ENCODE measurements at regions not wholly inside any gene's neighbourhood (a gene's known extent, or its start where the extent isn't known, plus 50 kb on each side); places are given as distances from the start of the nearest gene placed in this dataset.

DNA sequence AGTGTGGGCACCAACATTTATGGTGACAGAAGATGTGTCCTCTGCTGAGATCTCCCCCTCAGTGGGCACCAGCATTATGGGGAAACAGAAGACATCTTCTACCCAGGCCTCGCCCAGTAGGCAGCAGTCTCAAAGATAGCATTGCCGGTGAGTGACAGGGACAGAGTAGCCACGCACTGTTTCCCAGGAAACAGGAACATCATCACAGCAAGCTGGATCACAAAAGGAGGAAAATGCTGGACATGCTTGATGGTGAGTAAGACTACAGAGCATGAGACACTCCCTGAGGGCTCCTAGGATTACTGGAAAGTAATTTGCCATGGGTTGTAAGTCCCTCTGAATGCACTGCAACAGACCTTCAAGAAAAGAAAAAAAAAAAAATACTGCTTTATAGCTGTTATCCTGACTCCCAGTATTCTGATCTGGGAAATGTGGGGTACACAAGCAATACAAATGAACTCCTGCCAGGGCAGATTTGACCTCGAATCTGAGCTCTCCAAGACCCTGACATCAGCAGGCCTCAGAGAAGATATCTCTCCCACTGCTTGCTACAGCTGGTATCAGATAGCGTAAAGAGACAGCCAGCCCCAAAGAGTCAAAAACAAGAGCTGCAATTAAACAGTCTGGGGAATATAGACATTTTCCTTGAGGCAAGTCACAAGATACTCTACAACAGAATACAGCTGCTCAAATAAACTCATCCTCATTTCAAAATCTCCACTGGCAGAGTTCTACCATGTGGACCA lies 180.4 kb downstream of the RBM26 start:
- intact Hi-C loops (cut with DNase I): no loop called here
- 46 to 59% methylated on average over 5 of the region's 5 CpGs for WGBS, 2 donors
- Histone ChIP-seq H3K36me3 (no peaks in the 10 kb centered on the region), H3K9me3 (no peaks in the 10 kb centered on the region), H3K4me1 (no peaks in the 10 kb centered on the region), H3K4me3 (no peak overlapping the region), H3K27ac (no peak overlapping the region), H3K27me3 (peaks cover 0 to 13% (median 0%) of the 10 kb centered on the region in 7 donors)
- DNase-seq (no peak), ATAC-seq (no peak)
- TF ChIP-seq, protein P1, sequence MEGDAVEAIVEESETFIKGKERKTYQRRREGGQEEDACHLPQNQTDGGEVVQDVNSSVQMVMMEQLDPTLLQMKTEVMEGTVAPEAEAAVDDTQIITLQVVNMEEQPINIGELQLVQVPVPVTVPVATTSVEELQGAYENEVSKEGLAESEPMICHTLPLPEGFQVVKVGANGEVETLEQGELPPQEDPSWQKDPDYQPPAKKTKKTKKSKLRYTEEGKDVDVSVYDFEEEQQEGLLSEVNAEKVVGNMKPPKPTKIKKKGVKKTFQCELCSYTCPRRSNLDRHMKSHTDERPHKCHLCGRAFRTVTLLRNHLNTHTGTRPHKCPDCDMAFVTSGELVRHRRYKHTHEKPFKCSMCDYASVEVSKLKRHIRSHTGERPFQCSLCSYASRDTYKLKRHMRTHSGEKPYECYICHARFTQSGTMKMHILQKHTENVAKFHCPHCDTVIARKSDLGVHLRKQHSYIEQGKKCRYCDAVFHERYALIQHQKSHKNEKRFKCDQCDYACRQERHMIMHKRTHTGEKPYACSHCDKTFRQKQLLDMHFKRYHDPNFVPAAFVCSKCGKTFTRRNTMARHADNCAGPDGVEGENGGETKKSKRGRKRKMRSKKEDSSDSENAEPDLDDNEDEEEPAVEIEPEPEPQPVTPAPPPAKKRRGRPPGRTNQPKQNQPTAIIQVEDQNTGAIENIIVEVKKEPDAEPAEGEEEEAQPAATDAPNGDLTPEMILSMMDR (IDR thresholded peaks at IDR 0.05): no peak

DNA sequence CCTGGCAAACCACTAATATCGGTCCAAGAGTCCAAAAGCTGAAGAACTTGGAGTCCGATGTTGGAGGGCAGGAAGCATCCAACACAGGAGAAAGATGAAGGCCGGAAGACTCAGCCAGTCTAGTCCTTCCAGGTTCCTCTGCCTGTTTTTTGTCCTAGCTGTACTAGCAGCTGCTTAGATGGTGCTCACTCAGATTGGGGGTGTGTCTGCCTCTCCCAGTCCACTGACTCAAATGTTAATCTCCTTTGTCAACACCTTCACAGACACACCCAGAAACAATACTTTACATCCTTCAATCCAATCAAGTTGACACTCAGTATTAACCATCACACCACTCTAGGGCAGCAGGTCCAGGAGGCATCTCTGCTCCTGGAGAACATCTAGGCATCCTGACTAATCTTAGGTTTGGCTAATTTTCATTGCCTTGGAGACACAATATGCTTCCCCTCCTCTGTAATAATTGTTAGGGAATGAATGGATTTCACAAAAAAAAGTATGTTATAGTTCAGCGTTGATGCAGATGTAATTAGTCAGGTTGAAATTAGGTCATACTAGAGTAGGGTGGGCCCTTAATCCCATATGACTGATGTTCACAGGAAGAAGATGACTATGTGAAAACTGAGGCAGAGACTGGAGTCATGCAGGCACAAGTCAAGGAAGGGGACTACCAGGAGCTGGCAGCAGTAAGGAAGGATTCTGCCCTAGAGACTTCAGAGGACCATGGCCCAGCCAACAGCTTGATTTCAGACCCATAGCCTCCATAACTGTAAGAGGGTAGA lies 183.4 kb downstream of the RBM26 start:
- no peak for DNase-seq
- 86 to 95% methylated on average over 4 of the region's 4 CpGs for WGBS, 2 donors
- H3K36me3 ChIP-seq: no peaks in the 10 kb centered on the region
- no peak overlapping the region for H3K4me3 ChIP-seq
- H3K27me3 ChIP-seq: peaks cover 0 to 13% (median 0%) of the 10 kb centered on the region in 7 donors
- intact Hi-C loops (cut with DNase I): no loop called here
- H3K9me3 ChIP-seq: no peaks in the 10 kb centered on the region
- no peak overlapping the region for H3K27ac ChIP-seq
- TF ChIP-seq, protein P1 (IDR thresholded peaks at IDR 0.05): no peak
- no peaks in the 10 kb centered on the region for H3K4me1 ChIP-seq
- no peak for ATAC-seq

DNA sequence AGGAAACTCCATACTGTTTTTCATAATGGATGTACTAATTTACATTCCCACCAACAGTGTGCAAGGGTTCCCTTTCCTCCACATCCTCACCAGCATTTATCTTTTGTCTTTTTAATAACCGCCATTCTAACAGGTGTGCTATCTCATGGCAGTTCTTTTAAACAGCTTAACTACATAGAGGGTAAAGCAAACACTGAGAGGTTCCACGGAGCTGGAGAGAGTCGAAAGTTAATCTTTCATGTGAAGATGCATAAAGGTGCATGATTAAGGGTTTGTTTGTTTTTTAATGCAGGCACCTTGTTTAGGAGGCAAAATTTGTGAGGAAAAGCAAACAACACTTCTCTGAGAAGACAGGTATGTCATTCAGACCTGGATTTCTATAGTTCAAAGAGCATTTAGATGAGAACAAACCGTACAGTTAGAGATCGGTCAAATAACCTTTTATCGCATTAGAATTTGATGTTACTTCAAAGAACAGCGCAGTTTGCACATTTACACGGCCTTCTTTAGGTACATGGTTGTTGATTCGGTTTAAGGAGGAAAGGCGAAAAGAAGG lies 193.9 kb downstream of the RBM26 start:
- TF ChIP-seq, protein P1 (IDR thresholded peaks at IDR 0.05): no peak
- no peak for ATAC-seq
- no peak for DNase-seq
- Histone ChIP-seq H3K4me1 (no peaks in the 10 kb centered on the region), H3K36me3 (no peaks in the 10 kb centered on the region), H3K4me3 (no peak overlapping the region), H3K27me3 (peaks cover 0 to 3% (median 0%) of the 10 kb centered on the region in 7 donors), H3K9me3 (no peaks in the 10 kb centered on the region), H3K27ac (no peak overlapping the region)
- WGBS, 2 donors: 84 to 85% methylated on average over 10 of the region's 10 CpGs
- intact Hi-C loops (cut with DNase I): no loop called here

DNA sequence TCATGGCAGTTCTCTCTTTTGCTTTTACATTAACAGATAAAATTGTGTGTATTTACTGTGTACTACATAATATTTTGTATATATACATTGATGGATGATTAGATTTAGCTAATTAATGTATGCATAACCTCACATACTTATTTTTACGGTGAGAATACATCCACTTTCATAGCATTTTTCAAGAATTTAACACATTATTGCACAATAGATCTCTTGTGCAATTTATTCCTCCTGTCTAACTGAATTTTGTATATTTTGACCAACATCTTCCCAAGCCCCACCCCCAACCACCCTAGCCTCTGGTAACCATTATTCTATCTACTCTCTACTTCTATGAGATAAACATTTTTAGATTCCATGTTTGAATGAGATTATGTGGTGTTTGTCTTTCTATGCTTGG lies 194.7 kb downstream of the RBM26 start:
- Histone ChIP-seq H3K4me3 (no peak overlapping the region), H3K27ac (no peak overlapping the region), H3K27me3 (peaks cover 0 to 3% (median 0%) of the 10 kb centered on the region in 7 donors), H3K4me1 (no peaks in the 10 kb centered on the region), H3K36me3 (no peaks in the 10 kb centered on the region), H3K9me3 (no peaks in the 10 kb centered on the region)
- 82 to 84% methylated on average over 1 of the region's 1 CpG for WGBS, 2 donors
- no peak for ATAC-seq
- DNase-seq: no peak
- intact Hi-C loops (cut with DNase I): no loop called here
- TF ChIP-seq, protein P1 (IDR thresholded peaks at IDR 0.05): no peak
